Liver (tissue), 7 donors: ENCODE measurements at regions not wholly inside any gene's neighbourhood (a gene's known extent, or its start where the extent isn't known, plus 50 kb on each side); places are given as distances from the start of the nearest gene placed in this dataset.

ENCODE experiments used
- DNase-seq: peaks from one replicate; pipeline ENCODE4 v3.0.0-alpha.2; 2017; ENCODE audit warnings: low spot score
- H3K27ac ChIP-seq, 2 donors: one replicate each; pipeline ENCODE4 v1.7.0; 2013; ENCODE audit warnings: inconsistent platforms in 2 of 2, low read length in 2 of 2, control low read depth in 1 of 2, low read depth in 1 of 2, mild to moderate bottlenecking in 1 of 2
- H3K27me3 ChIP-seq, 4 donors: one replicate each; pipeline versions ENCODE4 v1.6.1 to v1.7.0; 2013; ENCODE audit warnings: low read length in 3 of 4, inconsistent platforms in 1 of 4, mild to moderate bottlenecking in 1 of 4, moderate library complexity in 1 of 4; ENCODE audit not compliant: control insufficient read depth in 4 of 4, insufficient read depth in 4 of 4
- H3K36me3 ChIP-seq, 4 donors: one replicate each; pipeline versions ENCODE4 v1.6.1 to v1.7.0; 2013; ENCODE audit warnings: low read length in 3 of 4, mild to moderate bottlenecking in 3 of 4, low read depth in 1 of 4, moderate library complexity in 1 of 4; ENCODE audit not compliant: control insufficient read depth in 4 of 4, insufficient read depth in 3 of 4
- H3K4me1 ChIP-seq, 4 donors: one replicate each; pipeline versions ENCODE4 v1.6.1 to v1.7.0; 2013; ENCODE audit warnings: low read length in 3 of 4, mild to moderate bottlenecking in 3 of 4, moderate library complexity in 1 of 4; ENCODE audit not compliant: control insufficient read depth in 4 of 4, insufficient read depth in 4 of 4
- H3K4me3 ChIP-seq, 3 donors: one replicate each; pipeline versions ENCODE4 v1.6.1 to v1.7.0; 2013; ENCODE audit warnings: low read length in 3 of 3, control low read depth in 1 of 3, low read depth in 1 of 3, mild to moderate bottlenecking in 1 of 3
- H3K9ac ChIP-seq, 2 donors: one replicate each; pipeline ENCODE4 v1.7.0; 2013; ENCODE audit warnings: low read length in 2 of 2, mild to moderate bottlenecking in 2 of 2, moderate library complexity in 2 of 2, control low read depth in 1 of 2, low read depth in 1 of 2
- H3K9me3 ChIP-seq, 4 donors: one replicate each; pipeline versions ENCODE4 v1.6.1 to v1.7.0; 2013; ENCODE audit warnings: low read length in 3 of 4; ENCODE audit not compliant: control insufficient read depth in 4 of 4
- ATF3 ChIP-seq: IDR thresholded peaks from 2 replicates; pipeline ENCODE4 v1.6.1; 2016; ENCODE audit warnings: antibody characterized with exemption
- EGR1 ChIP-seq, 2 donors: IDR thresholded peaks; 2 replicates each; pipeline ENCODE4 v1.6.1; 2016 to 2018; ENCODE audit warnings: antibody characterized with exemption in 2 of 2, low read depth in 2 of 2
- FOXA1 ChIP-seq: IDR thresholded peaks from 2 replicates; pipeline ENCODE4 v1.6.1; 2016; ENCODE audit warnings: antibody characterized with exemption
- FOXA2 ChIP-seq: IDR thresholded peaks from 2 replicates; pipeline ENCODE4 v1.6.1; 2016; ENCODE audit warnings: antibody characterized with exemption
- GABPA ChIP-seq, 2 donors: IDR thresholded peaks in 1 of 2; conservative IDR thresholded peaks in 1 of 2; 2 replicates each; pipeline ENCODE4 v1.6.1; 2016; ENCODE audit warnings: antibody characterized with exemption in 2 of 2, mild to moderate bottlenecking in 1 of 2, moderate library complexity in 1 of 2
- HNF4A ChIP-seq, 2 donors: conservative IDR thresholded peaks; 2 replicates each; pipeline ENCODE4 v1.6.1; 2016; ENCODE audit warnings: antibody characterized with exemption in 2 of 2, mild to moderate bottlenecking in 2 of 2
- JUND ChIP-seq, 2 donors: IDR thresholded peaks; 2 replicates each; pipeline ENCODE4 v1.6.1; 2016; ENCODE audit warnings: antibody characterized with exemption in 2 of 2
- MAX ChIP-seq: IDR thresholded peaks from 2 replicates; pipeline ENCODE4 v1.6.1; 2016; ENCODE audit warnings: antibody characterized with exemption
- NR2F2 ChIP-seq: IDR thresholded peaks from 2 replicates; pipeline ENCODE4 v1.6.1; 2016; ENCODE audit warnings: antibody characterized with exemption
- RAD21 ChIP-seq, 2 donors: IDR thresholded peaks; 2 replicates each; pipeline ENCODE4 v1.6.1; 2016; ENCODE audit warnings: antibody characterized with exemption in 2 of 2, mild to moderate bottlenecking in 2 of 2
- RXRA ChIP-seq, 2 donors: IDR thresholded peaks; 2 replicates each; pipeline ENCODE4 v1.6.1; 2017 to 2018; ENCODE audit warnings: antibody characterized with exemption in 2 of 2, mild to moderate bottlenecking in 1 of 2
- SP1 ChIP-seq: IDR thresholded peaks from 2 replicates; pipeline ENCODE4 v1.6.1; 2018; ENCODE audit warnings: antibody characterized with exemption, mild to moderate bottlenecking
- TAF1 ChIP-seq: conservative IDR thresholded peaks from 2 replicates; pipeline ENCODE4 v1.6.1; 2016; ENCODE audit warnings: antibody characterized with exemption, mild to moderate bottlenecking
- YY1 ChIP-seq: IDR thresholded peaks from 2 replicates; pipeline ENCODE4 v1.6.1; 2016; ENCODE audit warnings: antibody characterized with exemption, mild to moderate bottlenecking
- ZBTB33 ChIP-seq: IDR thresholded peaks from 2 replicates; pipeline ENCODE4 v1.6.1; 2016; ENCODE audit warnings: antibody characterized with exemption
- WGBS: extraction: QIAGEN DNeasy Blood & Tissue Kit; methylation state at CpG from one replicate; pipeline ENCODE4 v1.1.7; 2013; 5-methylcytosine and 5-hydroxymethylcytosine counted together
- donor health status: healthy.
- donor health status: healthy.
- donor health status: healthy.
- donor health status: healthy.

DNA sequence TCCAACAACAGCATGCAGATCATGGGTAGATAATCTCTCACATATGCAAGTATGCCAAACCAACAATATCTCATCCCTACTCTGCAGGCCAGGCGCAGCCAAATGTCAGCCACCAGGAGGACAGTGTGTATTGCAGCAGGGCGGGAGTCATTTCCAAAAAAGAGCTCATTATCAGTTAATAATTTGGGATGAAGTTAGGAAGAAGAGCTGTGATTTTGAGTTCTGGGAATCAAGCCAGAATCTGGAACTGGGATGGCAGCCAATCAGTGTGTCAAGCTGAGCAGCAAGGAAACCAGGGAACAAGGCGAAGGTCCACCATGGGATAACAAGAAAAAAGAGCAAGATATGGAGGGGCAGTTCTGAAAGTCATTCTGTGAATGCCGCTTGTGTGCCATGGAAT, 88.2 kb upstream of the CAMK2D start:
- no peak overlapping the region for H3K9ac ChIP-seq
- WGBS, result 54% methylated on average over 4 of the region's 4 CpGs
- no peak for DNase-seq
- no peak overlapping the region for H3K27ac ChIP-seq
- no peak overlapping the region for H3K4me3 ChIP-seq
- H3K9me3 ChIP-seq, result no peaks in the 10 kb centered on the region
- H3K27me3 ChIP-seq, result no peaks in the 10 kb centered on the region
- no peaks in the 10 kb centered on the region for H3K36me3 ChIP-seq
- TF ChIP-seq FOXA1 (no peak), JUND (IDR thresholded peaks at IDR 0.05) (no peak), GABPA (IDR thresholded peaks at IDR 0.05 in 1 of 2, conservative IDR thresholded peaks at IDR 0.05 in 1 of 2) (no peak), EGR1 (IDR thresholded peaks at IDR 0.05; ENCODE audit: low read depth in 2 of 2) (no peak), MAX (no peak), RAD21 (IDR thresholded peaks at IDR 0.05) (peak in 1 of 2 donors; percentile 46), TAF1 (no peak), FOXA2 (no peak), NR2F2 (no peak), YY1 (peak; percentile 20)
- no peaks in the 10 kb centered on the region for H3K4me1 ChIP-seq

DNA sequence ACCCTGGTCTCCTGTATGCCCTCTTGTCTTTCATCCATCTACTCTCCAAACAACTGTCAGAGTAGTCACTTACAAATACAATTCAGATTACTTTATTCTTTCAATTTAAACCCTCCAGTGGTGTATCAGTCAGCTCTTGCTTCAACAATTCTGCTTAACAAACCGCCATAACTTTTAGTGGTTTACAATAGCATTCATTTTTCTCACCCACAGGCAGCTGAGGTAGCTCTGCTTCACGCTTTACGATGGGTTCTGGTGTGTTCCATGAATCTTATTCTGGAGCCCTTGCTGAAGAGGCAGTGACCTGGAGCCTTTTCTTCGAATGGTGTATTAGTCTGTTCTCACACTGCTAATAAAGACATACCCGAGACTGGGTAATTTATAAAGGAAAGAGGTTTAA, 86.2 kb upstream of the CAMK2D start:
- H3K27me3 ChIP-seq, result no peaks in the 10 kb centered on the region
- no peaks in the 10 kb centered on the region for H3K36me3 ChIP-seq
- no peak for DNase-seq
- H3K4me1 ChIP-seq, result no peaks in the 10 kb centered on the region
- no peak overlapping the region for H3K27ac ChIP-seq
- H3K4me3 ChIP-seq, result no peak overlapping the region
- 90% methylated on average over 5 of the region's 5 CpGs for WGBS
- H3K9ac ChIP-seq, result no peak overlapping the region
- TF ChIP-seq RXRA (IDR thresholded peaks at IDR 0.05) (no peak), FOXA2 (no peak), FOXA1 (no peak), EGR1 (IDR thresholded peaks at IDR 0.05; ENCODE audit: low read depth in 2 of 2) (no peak), ZBTB33 (no peak), SP1 (no peak), GABPA (IDR thresholded peaks at IDR 0.05 in 1 of 2, conservative IDR thresholded peaks at IDR 0.05 in 1 of 2) (no peak), HNF4A (conservative IDR thresholded peaks at IDR 0.05) (no peak), ATF3 (no peak), TAF1 (no peak)
- H3K9me3 ChIP-seq, result no peaks in the 10 kb centered on the region

- no peak for TF ChIP-seq ZBTB33
- H3K36me3 ChIP-seq, result no peaks in the 10 kb centered on the region
- H3K9me3 ChIP-seq, result no peaks in the 10 kb centered on the region
- H3K4me3 ChIP-seq, result no peak overlapping the region
- no peak for DNase-seq
- no peak overlapping the region for H3K9ac ChIP-seq
- 90% methylated on average over 4 of the region's 4 CpGs for WGBS
- H3K27ac ChIP-seq, result no peak overlapping the region
- H3K4me1 ChIP-seq, result no peaks in the 10 kb centered on the region
- H3K27me3 ChIP-seq, result no peaks in the 10 kb centered on the region
Measured at GRCh38 chr4:113846433-113846832, 84.9 kb upstream of the CAMK2D start.
